ENCODE measurements at regions not wholly inside any gene's neighbourhood (a gene's known extent, or its start where the extent isn't known, plus 50 kb on each side); places are given as distances from the start of the nearest gene placed in this dataset.

DNA sequence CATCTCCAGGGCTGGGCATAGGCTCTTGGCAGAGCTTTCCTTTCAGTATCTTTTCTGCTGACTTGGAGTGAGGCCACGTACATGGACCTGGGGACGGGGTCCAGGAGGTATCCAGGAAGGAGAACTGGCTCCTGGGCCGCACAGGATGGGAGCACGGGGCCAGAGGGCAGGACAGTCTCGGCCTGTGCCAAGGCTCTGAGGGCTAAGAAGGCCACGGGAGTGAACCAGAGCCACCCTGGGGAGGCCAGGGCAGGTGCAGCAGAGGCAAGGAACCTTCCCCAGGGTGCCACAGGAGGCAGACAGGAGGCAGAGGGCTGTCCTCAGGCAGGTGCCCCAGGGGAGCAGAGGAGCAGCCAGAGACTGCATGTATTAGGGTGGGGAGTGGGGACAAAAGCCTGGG lies 50.3 kb downstream of the PLXNA1 start:
- no peak for DNase-seq (ENCODE audit: low spot score)

DNA sequence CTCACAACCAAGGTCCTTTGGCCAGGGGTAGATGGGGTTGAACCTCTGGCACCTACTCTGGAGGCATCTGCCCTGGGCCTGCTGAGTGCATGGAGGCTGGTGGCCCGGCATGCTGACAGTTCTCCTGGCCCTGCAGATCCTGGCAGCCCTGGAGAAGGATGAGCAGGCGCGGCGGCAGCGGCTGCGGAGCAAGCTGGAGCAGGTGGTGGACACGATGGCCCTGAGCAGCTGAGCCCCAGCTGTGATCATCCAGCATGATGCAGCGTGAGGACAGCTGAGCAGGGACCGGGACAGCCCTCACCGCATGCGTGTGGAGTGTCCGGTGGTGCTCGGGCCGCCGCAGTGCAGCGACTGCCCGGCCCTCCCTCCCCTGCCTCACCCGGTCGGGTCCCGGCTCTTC lies 50.9 kb downstream of the PLXNA1 start:
- no peak for DNase-seq (ENCODE audit: low spot score)

- DNase-seq (ENCODE audit: low spot score) = no peak
These were observed 51.5 kb downstream of the PLXNA1 start for GRCh38 chr3:127034195-127034989.

DNA sequence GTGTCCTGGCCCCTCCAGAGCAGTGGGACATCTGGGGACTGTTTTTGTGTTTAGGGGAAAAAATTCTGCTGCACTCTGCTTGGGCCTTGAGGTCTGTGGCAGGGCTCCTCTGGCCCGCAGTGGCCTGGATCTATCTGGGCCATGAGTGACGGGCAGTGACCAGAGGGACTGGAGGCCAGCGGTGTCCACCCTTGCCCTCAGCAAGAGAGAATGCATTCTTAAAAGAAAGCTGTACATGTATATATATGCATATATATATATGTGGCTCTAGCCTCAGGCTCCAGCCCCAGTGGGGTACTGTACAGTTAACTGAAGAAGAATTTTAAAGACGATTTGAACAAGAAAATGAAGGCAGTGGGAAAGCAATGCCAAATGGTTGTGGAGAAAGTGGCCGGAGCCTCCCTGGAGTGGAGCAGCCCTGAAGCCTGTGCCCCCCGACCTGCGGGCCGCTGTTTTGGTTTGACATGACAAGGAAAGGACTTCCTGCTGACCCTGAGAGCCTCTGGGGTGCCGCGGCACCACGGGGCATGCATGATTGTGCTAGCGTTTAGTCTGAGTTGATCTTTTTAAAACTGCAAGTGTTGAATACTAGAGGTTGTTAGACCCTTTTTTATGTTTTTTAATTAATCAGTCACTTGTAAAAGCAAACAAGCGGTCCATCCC lies 52.2 kb downstream of the PLXNA1 start:
- no peak for DNase-seq (ENCODE audit: low spot score)

DNA sequence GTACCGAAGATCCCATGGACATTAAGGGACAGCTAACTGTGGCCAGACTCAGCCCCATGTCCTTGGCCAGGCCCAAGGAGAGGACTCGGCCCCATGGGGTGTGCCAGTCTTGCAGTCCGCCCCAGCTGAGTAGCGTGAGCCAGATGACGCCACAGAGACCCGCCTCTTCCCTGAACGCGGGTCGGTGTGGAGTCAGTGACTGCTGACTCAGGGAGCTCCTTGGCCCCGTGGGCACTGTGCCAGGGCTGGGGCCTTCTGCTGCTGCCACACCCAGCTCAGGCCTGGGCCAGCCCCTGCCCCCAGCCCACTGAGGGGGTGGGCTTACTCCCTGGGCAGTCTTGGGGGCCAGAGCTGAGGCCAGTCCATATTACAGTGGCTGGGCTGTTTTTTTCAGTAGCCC lies 52.8 kb downstream of the PLXNA1 start:
- DNase-seq (ENCODE audit: low spot score) = no peak

GRCh38 chr3:127036209-127037020 lies 53.5 kb downstream of the PLXNA1 start:
- no peak for DNase-seq (ENCODE audit: low spot score)

- no peak for DNase-seq (ENCODE audit: low spot score)
These were observed 54.1 kb downstream of the PLXNA1 start for GRCh38 chr3:127037021-127037400.

- no peak for DNase-seq (ENCODE audit: low spot score)
These were observed 54.5 kb downstream of the PLXNA1 start for GRCh38 chr3:127037418-127037841.

GRCh38 chr3:127037971-127038446 lies 55.1 kb downstream of the PLXNA1 start:
- DNase-seq (ENCODE audit: low spot score) = no peak

DNA sequence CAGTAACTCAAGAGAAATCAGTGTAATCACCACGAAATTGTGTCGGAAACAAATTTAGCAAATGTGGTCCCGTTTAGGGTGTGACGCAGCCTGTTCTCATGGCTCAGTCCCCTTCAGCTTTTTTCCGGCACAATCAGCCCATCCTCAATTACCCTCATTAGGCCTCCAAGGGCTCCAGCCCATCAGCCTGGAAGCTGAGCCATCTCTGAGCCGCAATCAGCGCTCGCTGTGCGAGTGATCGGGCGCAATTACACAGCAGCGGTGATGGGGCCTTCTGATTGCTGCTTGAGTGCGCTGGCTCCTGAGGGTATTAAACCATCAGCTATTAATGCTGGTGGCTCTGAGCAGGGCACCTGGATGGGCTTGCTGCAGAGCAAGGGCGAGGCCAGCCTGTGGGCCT lies 55.6 kb downstream of the PLXNA1 start:
- no peak for DNase-seq (ENCODE audit: low spot score)

GRCh38 chr3:127038923-127039581 lies 56.1 kb downstream of the PLXNA1 start:
- no peak for DNase-seq (ENCODE audit: low spot score)

DNA sequence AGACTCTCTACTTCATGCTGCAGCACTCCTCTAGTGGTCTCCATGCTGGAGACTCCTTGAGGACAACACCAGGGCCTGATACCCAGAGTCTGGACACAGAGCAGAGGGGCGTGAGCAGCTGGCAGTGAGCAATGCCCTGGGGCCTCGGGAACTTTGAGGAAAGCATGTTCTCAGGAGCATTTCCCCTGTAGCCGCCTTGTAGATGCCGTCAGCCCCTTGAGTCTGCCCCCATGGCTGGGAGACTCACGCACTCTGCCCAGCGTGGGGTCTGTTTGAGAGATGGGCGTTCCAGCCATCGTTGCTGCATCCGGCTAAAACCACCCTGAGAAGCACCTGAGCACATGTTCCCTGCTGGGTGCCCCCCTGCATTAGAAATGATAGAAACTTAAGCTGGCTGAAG lies 56.8 kb downstream of the PLXNA1 start:
- no peak for DNase-seq (ENCODE audit: low spot score)

DNA sequence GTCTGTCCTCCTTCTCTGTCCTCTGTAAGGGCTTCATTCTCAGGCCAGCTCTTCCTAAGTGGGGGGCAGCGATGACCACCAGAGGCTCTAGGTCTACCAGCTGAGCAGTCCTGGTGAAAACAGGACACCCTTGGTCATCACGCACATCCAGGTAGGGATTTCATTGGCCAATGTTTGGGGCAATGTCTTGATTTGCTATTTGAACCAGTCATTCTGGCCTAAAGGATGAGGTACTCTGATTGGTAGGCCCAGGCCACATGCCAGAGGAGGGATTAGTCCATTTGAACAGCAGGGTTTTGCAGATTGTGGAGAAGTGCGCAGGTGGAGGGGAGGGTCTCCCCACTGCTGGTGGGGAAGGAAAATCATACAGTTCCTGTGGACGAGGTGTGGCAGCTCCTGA lies 57.3 kb downstream of the PLXNA1 start:
- DNase-seq (ENCODE audit: low spot score) = no peak

GRCh38 chr3:127041264-127041820 lies 58.4 kb downstream of the PLXNA1 start:
- DNase-seq (ENCODE audit: low spot score) = no peak

- no peak for DNase-seq (ENCODE audit: low spot score)
These were observed 59.0 kb downstream of the PLXNA1 start for GRCh38 chr3:127041933-127042332.

DNA sequence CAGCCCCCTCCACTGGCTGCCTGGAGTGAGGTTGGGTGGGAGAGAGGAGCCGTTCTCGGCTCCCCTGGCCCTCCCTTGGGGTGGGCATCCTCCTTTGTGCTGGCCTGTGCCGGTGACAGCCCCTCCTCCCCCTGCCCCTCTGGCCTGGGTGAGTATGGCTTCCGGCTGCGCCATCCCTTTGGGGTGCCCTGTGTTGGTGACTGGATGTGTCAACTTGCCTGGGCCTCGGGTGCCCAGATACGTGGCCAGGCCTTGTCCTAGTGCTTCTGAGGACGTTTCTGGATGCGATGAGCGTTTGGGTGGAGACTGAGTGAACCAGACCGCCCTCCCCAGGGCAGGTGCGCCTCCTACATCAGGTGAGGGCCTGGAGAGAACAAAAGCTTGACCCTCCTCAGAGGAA lies 59.7 kb downstream of the PLXNA1 start:
- DNase-seq (ENCODE audit: low spot score) = no peak

DNA sequence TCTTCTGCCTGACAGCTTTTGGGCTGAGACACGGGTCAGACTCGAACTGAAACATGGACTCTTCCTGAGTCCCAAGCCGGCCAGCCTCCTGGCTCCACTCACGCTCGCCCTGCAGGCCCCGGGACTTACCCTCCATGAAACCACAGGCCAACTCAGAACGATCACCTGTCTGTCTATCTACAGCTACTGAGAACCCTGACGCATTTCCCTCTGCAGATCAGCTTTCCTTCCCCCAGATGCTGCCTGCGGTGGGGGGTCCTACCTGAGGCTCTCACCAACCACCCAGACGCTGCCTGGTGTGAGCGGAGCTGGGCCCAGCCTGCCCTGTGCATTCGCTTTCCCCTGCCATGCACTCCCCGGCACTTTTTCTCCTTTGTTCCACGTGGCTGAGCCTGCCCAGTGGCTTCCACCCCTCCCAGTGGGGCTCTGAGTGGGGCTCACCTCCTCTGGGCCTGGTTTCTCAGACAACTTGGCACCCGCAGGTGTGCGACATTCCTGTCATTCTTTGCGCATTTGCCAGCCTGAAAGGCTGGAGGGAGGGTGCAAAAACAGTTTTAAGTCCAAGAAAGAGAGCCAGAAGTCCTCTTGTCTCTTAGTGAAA lies 60.2 kb downstream of the PLXNA1 start:
- DNase-seq (ENCODE audit: low spot score) = no peak

DNA sequence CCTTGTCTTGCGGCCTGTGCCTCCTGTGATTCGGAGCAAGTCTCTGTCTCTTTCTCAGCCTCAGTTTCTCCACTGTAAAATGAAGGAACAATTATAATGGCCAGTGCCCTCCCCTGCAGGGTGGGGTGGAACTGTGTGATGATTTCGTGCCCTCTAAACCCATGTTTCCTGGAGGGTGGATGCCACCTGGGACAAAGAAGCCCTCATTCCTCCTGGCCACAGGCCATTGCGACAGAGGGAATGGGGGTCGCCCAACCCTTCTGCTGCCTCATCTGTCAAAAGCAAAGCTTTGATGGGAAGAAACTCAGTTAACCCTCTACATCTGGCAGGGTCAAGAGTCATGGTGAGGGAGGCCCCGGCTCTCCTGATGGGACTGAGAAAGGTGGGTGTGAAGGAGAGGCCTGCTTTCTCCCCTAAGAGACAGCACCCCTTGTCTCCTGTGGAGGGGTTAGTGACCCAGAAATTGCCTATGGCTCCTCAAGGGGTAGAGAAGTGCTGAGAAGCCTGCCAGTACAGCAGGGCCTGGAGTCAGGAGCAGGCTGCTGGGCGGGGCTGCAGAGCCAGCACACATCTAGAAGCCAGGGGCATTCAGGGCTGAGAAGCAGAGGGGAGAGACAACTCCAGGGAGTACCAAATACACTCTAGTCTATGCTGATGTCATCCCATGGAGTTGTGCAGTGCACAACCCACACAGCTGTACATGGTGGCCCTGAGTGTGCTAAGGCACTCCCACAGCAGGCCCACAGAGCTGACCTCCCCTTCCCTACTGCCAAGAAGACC lies 61.0 kb downstream of the PLXNA1 start:
- DNase-seq (ENCODE audit: low spot score) = no peak

GRCh38 chr3:127044996-127045395 lies 62.1 kb downstream of the PLXNA1 start:
- no peak for DNase-seq (ENCODE audit: low spot score)

GRCh38 chr3:127045435-127046045 lies 62.6 kb downstream of the PLXNA1 start:
- DNase-seq (ENCODE audit: low spot score) = no peak
